HCT116 (cell line): ENCODE measurements at regions not wholly inside any gene's neighbourhood (a gene's known extent, or its start where the extent isn't known, plus 50 kb on each side); places are given as distances from the start of the nearest gene placed in this dataset.

ENCODE experiments used
- ATAC-seq: fragments of 200-7000 bp; cut with Tn5 transposase; 2 replicates; pipeline ENCODE4 v1.9.1; 2020; ENCODE audit warnings: mild to moderate bottlenecking, moderate library complexity
- BruUV-seq: library from RNA; stranded (reverse); fragments of 400-500 nt; replicated peaks from 2 replicates; lab custom pipeline; 2021; lab: Mats Ljungman, UMichigan
- CTCF ChIA-PET: fragments of 300-600 bp; sonication (Branson Sonifier 250); formaldehyde crosslinking; loops from one replicate; lab custom pipeline; 2021; ENCODE audit warnings: antibody characterized with exemption; lab: Charles Lee
- POLR2A ChIA-PET: fragments of 300-600, 350-600 bp; sonication (Branson Sonifier 250); formaldehyde crosslinking; loops from one replicate; lab custom pipeline; 2021; ENCODE audit warnings: antibody characterized with exemption; lab: Charles Lee
- RAD21 ChIA-PET, 2 experiments: fragments of 300-600 bp; sonication (Branson Sonifier 250); formaldehyde crosslinking; loops; one replicate each; lab custom pipeline; 2023; ENCODE audit warnings: low total read pairs in 2 of 2; ENCODE audit not compliant: uncharacterized antibody in 2 of 2, unreplicated experiment in 2 of 2, low non-redundant PET in 1 of 2; lab: Charles Lee
- DNase-seq: peaks from one replicate; pipeline ENCODE4 v3.0.0-alpha.2; 2010; ENCODE audit warnings: low read depth, low spot score
- H2AFZ ChIP-seq: fragments of 200-600 bp; shearing (Covaris generic), sonication (generic); 2 replicates; pipeline ENCODE4 v1.6.1; 2017; ENCODE audit warnings: low read depth, mixed run types, mixed read lengths, antibody characterized with exemption, low read length; ENCODE audit not compliant: poor library complexity, severe bottlenecking
- H3K27ac ChIP-seq: 2 replicates; pipeline ENCODE4 v1.5.1; 2012; ENCODE audit warnings: low read depth, low read length
- H3K27me3 ChIP-seq: fragments of 200-600 bp; sonication (generic); 2 replicates; pipeline ENCODE4 v1.6.1; 2016; ENCODE audit warnings: mixed run types, low read length, mixed read lengths; ENCODE audit not compliant: insufficient read depth
- H3K36me3 ChIP-seq, 2 experiments: fragments of 200-500 bp in 1 of 2; fragments of 200-600 bp in 1 of 2; sonication (Bioruptor generic) in 1 of 2; sonication (generic) in 1 of 2; 2 replicates each; pipeline versions ENCODE4 v1.5.1 to v1.6.1; 2014 to 2016; ENCODE audit warnings: low read length in 2 of 2, inconsistent platforms in 1 of 2, mixed read lengths in 1 of 2, mixed run types in 1 of 2; ENCODE audit not compliant: insufficient read depth in 2 of 2, control insufficient read depth in 1 of 2
- H3K4me1 ChIP-seq, 2 experiments: fragments of 200-600 bp in 1 of 2; sonication (generic) in 1 of 2; 2 replicates each; pipeline versions ENCODE4 v1.5.1 to v1.6.1; 2012 to 2017; ENCODE audit warnings: low read length in 2 of 2, inconsistent platforms in 1 of 2, mild to moderate bottlenecking in 1 of 2, mixed read lengths in 1 of 2, mixed run types in 1 of 2, moderate library complexity in 1 of 2; ENCODE audit not compliant: insufficient read depth in 2 of 2, control insufficient read depth in 1 of 2
- H3K4me2 ChIP-seq: fragments of 200-600 bp; sonication (generic); 2 replicates; pipeline ENCODE4 v1.6.1; 2017; ENCODE audit warnings: mixed run types, low read length, mixed read lengths
- H3K4me3 ChIP-seq, 2 experiments: fragments of 200-600 bp in 1 of 2; sonication (generic) in 1 of 2; replicated peaks in 1 of 2; 2 replicates each; pipeline ENCODE4 v1.5.1; 2011 to 2016; ENCODE audit warnings: low read length in 2 of 2, control low read depth in 1 of 2, low read depth in 1 of 2, mild to moderate bottlenecking in 1 of 2, mixed read lengths in 1 of 2, mixed run types in 1 of 2
- H3K79me2 ChIP-seq: fragments of 200-600 bp; sonication (generic); 2 replicates; pipeline ENCODE4 v1.6.1; 2017; ENCODE audit warnings: mild to moderate bottlenecking, mixed run types, low read length, moderate library complexity, mixed read lengths; ENCODE audit not compliant: insufficient read depth
- H3K9ac ChIP-seq: fragments of 200-600 bp; sonication (generic); 2 replicates; pipeline ENCODE4 v1.6.1; 2016; ENCODE audit warnings: low read length, mixed read lengths
- H3K9me2 ChIP-seq: fragments of 200-600 bp; sonication (generic), shearing (Covaris generic); 2 replicates; pipeline ENCODE4 v1.6.1; 2017; ENCODE audit warnings: mixed run types, mild to moderate bottlenecking, moderate library complexity; ENCODE audit not compliant: insufficient read depth
- H3K9me3 ChIP-seq, 2 experiments: fragments of 200-500 bp in 1 of 2; fragments of 200-600 bp in 1 of 2; sonication (Bioruptor generic) in 1 of 2; sonication (generic) in 1 of 2; 2 replicates each; pipeline ENCODE4 v1.6.1; 2014 to 2017; ENCODE audit warnings: low read length in 2 of 2, mixed read lengths in 2 of 2, inconsistent platforms in 1 of 2, low read depth in 1 of 2, mild to moderate bottlenecking in 1 of 2, mixed run types in 1 of 2, moderate library complexity in 1 of 2; ENCODE audit not compliant: control insufficient read depth in 1 of 2, insufficient read depth in 1 of 2
- H4K20me1 ChIP-seq: fragments of 200-600 bp; sonication (generic), shearing (Covaris generic); 2 replicates; pipeline ENCODE4 v1.6.1; 2017; ENCODE audit warnings: mixed run types, mild to moderate bottlenecking, moderate library complexity; ENCODE audit not compliant: insufficient read depth
- CBX3 ChIP-seq: IDR thresholded peaks from 2 replicates; pipeline ENCODE4 v1.6.1; 2012; ENCODE audit warnings: low read depth
- EGR1 ChIP-seq: IDR thresholded peaks from 2 replicates; pipeline ENCODE4 v1.6.1; 2012; ENCODE audit warnings: low read depth
- EZH2 ChIP-seq: fragments of 200-600 bp; sonication (generic); IDR thresholded peaks from 2 replicates; pipeline ENCODE4 v1.6.1; 2017; ENCODE audit warnings: antibody characterized with exemption, mixed run types
- FOSL1 ChIP-seq: IDR thresholded peaks from 2 replicates; pipeline ENCODE4 v1.6.1; 2012; ENCODE audit warnings: low read depth
- POLR2A ChIP-seq: IDR thresholded peaks from 2 replicates; pipeline ENCODE4 v1.7.0; 2011; ENCODE audit warnings: borderline replicate concordance; ENCODE audit not compliant: insufficient read depth, insufficient read length; ENCODE audit errors: extremely low read depth
- POLR2AphosphoS5 ChIP-seq: IDR thresholded peaks from 2 replicates; pipeline ENCODE4 v1.6.1; 2011; ENCODE audit warnings: mild to moderate bottlenecking, low read depth, low read length, moderate library complexity
- SP1 ChIP-seq: IDR thresholded peaks from 2 replicates; pipeline ENCODE4 v1.6.1; 2012; ENCODE audit warnings: low read depth
- SRF ChIP-seq: IDR thresholded peaks from 2 replicates; pipeline ENCODE4 v1.6.1; 2012; ENCODE audit warnings: low read depth
- TCF7L2 ChIP-seq: IDR thresholded peaks from 2 replicates; pipeline ENCODE4 v1.7.0; 2011; ENCODE audit warnings: borderline replicate concordance, inconsistent platforms; ENCODE audit not compliant: insufficient read depth, insufficient read length; ENCODE audit errors: extremely low read depth
- YY1 ChIP-seq: IDR thresholded peaks from 2 replicates; pipeline ENCODE4 v1.6.1; 2011; ENCODE audit warnings: low read length, low read depth, moderate library complexity, mild to moderate bottlenecking; ENCODE audit not compliant: insufficient replicate concordance; ENCODE audit errors: extremely low read depth
- ZFX ChIP-seq: fragments of 450-650 bp; IDR thresholded peaks from 2 replicates; pipeline ENCODE4 v1.6.1; 2017
- ZNF274 ChIP-seq: fragments of 200-500 bp; sonication (Bioruptor generic); IDR thresholded peaks from 2 replicates; pipeline ENCODE4 v1.6.1; 2014; ENCODE audit warnings: mild to moderate bottlenecking, low read depth, low read length, inconsistent platforms
- intact Hi-C: fragments of 100-400 bp; cut with micrococcal nuclease; formaldehyde crosslinking; loops from 2 replicates; pipeline ENCODE4 v1.10.0; 2022
- TF ChIP-seq, protein P1 (sequence below): IDR thresholded peaks from 2 replicates; pipeline ENCODE4 v1.6.1; 2012; ENCODE audit warnings: low read depth
- TF ChIP-seq, protein P2 (sequence below): IDR thresholded peaks from 2 replicates; pipeline ENCODE4 v1.6.1; 2011; ENCODE audit warnings: mild to moderate bottlenecking, low read length, moderate library complexity; ENCODE audit not compliant: insufficient replicate concordance; ENCODE audit errors: extremely low read depth
- TF ChIP-seq, protein P3 (sequence below), 3 experiments: fragments of 200-600 bp in 1 of 3; sonication (generic) in 1 of 3; IDR thresholded peaks in 2 of 3; conservative IDR thresholded peaks in 1 of 3; 2 replicates each; pipeline ENCODE4 v1.5.1; 2012 to 2017; ENCODE audit warnings: low read depth in 2 of 3, low read length in 2 of 3, antibody characterized with exemption in 1 of 3, borderline replicate concordance in 1 of 3, control low read depth in 1 of 3, mild to moderate bottlenecking in 1 of 3, mixed read lengths in 1 of 3, mixed run types in 1 of 3, moderate library complexity in 1 of 3; ENCODE audit not compliant: insufficient read depth in 1 of 3

DNA sequence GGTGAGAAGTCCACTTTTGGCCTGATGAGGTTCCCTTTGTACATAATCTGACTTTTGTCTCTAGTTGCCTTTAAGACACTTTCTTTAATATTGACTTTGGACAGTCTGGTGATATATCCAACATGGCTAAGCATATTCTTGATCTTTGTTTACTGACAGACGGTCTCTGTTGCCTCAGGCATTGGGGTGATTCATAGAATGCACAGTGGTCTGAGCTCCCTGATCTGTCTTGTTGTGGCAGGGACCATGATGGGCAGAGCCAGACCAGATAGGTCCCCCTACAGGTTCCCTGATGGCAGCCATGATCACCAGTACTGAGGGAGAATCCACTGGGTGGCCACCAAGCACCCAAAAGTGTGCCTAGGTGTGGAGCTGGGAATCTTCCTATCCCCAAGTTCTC, 678.1 kb downstream of the MCTP2 start:
- ChIA-PET CTCF (no interaction called here), RAD21 (no interaction called here)
- intact Hi-C loops = no loop called here

More for the DNA sequence above, 678.1 kb downstream of the MCTP2 start:
- no peaks in the 10 kb centered on the region for H4K20me1 ChIP-seq
- no peaks in the 10 kb centered on the region for H3K79me2 ChIP-seq
- H3K4me3 ChIP-seq = no peak overlapping the region
- no peak overlapping the region for H2AFZ ChIP-seq
- no peaks in the 10 kb centered on the region; a peak in 1 of 4 replicates for H3K9me3 ChIP-seq
- no peak overlapping the region for H3K9ac ChIP-seq
- H3K9me2 ChIP-seq = no peaks in the 10 kb centered on the region
- POLR2A ChIA-PET = no interaction called here
- no peak overlapping the region for H3K27ac ChIP-seq
- no peak overlapping the region for H3K4me2 ChIP-seq
- H3K4me1 ChIP-seq = no peaks in the 10 kb centered on the region
- H3K27me3 ChIP-seq = no peaks in the 10 kb centered on the region
- ATAC-seq (no peak), DNase-seq (no peak)
- no peaks in the 10 kb centered on the region for H3K36me3 ChIP-seq
- no TSS peak for BruUV-seq
- TF ChIP-seq ZFX (no peak), ZNF274 (no peak), EZH2 (no peak), POLR2AphosphoS5 (no peak), CBX3 (no peak), FOSL1 (no peak), YY1 (no peak), SRF (no peak), POLR2A (no peak), SP1 (no peak), TCF7L2 (no peak), EGR1 (no peak)
- TF ChIP-seq, protein P1, sequence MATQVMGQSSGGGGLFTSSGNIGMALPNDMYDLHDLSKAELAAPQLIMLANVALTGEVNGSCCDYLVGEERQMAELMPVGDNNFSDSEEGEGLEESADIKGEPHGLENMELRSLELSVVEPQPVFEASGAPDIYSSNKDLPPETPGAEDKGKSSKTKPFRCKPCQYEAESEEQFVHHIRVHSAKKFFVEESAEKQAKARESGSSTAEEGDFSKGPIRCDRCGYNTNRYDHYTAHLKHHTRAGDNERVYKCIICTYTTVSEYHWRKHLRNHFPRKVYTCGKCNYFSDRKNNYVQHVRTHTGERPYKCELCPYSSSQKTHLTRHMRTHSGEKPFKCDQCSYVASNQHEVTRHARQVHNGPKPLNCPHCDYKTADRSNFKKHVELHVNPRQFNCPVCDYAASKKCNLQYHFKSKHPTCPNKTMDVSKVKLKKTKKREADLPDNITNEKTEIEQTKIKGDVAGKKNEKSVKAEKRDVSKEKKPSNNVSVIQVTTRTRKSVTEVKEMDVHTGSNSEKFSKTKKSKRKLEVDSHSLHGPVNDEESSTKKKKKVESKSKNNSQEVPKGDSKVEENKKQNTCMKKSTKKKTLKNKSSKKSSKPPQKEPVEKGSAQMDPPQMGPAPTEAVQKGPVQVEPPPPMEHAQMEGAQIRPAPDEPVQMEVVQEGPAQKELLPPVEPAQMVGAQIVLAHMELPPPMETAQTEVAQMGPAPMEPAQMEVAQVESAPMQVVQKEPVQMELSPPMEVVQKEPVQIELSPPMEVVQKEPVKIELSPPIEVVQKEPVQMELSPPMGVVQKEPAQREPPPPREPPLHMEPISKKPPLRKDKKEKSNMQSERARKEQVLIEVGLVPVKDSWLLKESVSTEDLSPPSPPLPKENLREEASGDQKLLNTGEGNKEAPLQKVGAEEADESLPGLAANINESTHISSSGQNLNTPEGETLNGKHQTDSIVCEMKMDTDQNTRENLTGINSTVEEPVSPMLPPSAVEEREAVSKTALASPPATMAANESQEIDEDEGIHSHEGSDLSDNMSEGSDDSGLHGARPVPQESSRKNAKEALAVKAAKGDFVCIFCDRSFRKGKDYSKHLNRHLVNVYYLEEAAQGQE = no peak
- TF ChIP-seq, protein P2, sequence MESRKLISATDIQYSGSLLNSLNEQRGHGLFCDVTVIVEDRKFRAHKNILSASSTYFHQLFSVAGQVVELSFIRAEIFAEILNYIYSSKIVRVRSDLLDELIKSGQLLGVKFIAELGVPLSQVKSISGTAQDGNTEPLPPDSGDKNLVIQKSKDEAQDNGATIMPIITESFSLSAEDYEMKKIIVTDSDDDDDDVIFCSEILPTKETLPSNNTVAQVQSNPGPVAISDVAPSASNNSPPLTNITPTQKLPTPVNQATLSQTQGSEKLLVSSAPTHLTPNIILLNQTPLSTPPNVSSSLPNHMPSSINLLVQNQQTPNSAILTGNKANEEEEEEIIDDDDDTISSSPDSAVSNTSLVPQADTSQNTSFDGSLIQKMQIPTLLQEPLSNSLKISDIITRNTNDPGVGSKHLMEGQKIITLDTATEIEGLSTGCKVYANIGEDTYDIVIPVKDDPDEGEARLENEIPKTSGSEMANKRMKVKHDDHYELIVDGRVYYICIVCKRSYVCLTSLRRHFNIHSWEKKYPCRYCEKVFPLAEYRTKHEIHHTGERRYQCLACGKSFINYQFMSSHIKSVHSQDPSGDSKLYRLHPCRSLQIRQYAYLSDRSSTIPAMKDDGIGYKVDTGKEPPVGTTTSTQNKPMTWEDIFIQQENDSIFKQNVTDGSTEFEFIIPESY = no peak
- TF ChIP-seq, protein P3, sequence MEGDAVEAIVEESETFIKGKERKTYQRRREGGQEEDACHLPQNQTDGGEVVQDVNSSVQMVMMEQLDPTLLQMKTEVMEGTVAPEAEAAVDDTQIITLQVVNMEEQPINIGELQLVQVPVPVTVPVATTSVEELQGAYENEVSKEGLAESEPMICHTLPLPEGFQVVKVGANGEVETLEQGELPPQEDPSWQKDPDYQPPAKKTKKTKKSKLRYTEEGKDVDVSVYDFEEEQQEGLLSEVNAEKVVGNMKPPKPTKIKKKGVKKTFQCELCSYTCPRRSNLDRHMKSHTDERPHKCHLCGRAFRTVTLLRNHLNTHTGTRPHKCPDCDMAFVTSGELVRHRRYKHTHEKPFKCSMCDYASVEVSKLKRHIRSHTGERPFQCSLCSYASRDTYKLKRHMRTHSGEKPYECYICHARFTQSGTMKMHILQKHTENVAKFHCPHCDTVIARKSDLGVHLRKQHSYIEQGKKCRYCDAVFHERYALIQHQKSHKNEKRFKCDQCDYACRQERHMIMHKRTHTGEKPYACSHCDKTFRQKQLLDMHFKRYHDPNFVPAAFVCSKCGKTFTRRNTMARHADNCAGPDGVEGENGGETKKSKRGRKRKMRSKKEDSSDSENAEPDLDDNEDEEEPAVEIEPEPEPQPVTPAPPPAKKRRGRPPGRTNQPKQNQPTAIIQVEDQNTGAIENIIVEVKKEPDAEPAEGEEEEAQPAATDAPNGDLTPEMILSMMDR (IDR thresholded peaks at IDR 0.05 in 2 of 3, conservative IDR thresholded peaks at IDR 0.05 in 1 of 3; ENCODE audit: borderline replicate concordance in 1 of 3, insufficient read depth in 1 of 3, low read depth in 2 of 3, low read length in 2 of 3) = no peak
- TF ChIP-seq, all 23 proteins: peak for 0
